ENCODE measurements at regions not wholly inside any gene's neighbourhood (a gene's known extent, or its start where the extent isn't known, plus 50 kb on each side); places are given as distances from the start of the nearest gene placed in this dataset.

GRCh38 chr10:58965855-58966254, 210.6 kb upstream of the PHYHIPL start:
- no peak for TF ChIP-seq CTCF (IDR thresholded peaks at IDR 0.05)
- TF ChIP-seq POLR2A (IDR thresholded peaks at IDR 0.05) = no peak
